ENCODE measurements at regions not wholly inside any gene's neighbourhood (a gene's known extent, or its start where the extent isn't known, plus 50 kb on each side); places are given as distances from the start of the nearest gene placed in this dataset.
"Not testable (repeated sequence)": the region's sequence is repeated elsewhere in the genome, so short reads cannot be mapped to it uniquely, and the experiment has no call there.

- H3K27me3 ChIP-seq (ENCODE audit: low read length), result no peaks in the 10 kb centered on the region
- TF ChIP-seq, protein P1, sequence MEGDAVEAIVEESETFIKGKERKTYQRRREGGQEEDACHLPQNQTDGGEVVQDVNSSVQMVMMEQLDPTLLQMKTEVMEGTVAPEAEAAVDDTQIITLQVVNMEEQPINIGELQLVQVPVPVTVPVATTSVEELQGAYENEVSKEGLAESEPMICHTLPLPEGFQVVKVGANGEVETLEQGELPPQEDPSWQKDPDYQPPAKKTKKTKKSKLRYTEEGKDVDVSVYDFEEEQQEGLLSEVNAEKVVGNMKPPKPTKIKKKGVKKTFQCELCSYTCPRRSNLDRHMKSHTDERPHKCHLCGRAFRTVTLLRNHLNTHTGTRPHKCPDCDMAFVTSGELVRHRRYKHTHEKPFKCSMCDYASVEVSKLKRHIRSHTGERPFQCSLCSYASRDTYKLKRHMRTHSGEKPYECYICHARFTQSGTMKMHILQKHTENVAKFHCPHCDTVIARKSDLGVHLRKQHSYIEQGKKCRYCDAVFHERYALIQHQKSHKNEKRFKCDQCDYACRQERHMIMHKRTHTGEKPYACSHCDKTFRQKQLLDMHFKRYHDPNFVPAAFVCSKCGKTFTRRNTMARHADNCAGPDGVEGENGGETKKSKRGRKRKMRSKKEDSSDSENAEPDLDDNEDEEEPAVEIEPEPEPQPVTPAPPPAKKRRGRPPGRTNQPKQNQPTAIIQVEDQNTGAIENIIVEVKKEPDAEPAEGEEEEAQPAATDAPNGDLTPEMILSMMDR (IDR thresholded peaks at IDR 0.05; ENCODE audit: insufficient read depth, low read length, poor library complexity, severe bottlenecking), result no peak
- TF ChIP-seq EZH2phosphoT487 (conservative IDR thresholded peaks at IDR 0.05; ENCODE audit: low read length), result no peak
Measured at GRCh38 chr9:38128752-38129270, 59.8 kb upstream of the SHB start.

DNA sequence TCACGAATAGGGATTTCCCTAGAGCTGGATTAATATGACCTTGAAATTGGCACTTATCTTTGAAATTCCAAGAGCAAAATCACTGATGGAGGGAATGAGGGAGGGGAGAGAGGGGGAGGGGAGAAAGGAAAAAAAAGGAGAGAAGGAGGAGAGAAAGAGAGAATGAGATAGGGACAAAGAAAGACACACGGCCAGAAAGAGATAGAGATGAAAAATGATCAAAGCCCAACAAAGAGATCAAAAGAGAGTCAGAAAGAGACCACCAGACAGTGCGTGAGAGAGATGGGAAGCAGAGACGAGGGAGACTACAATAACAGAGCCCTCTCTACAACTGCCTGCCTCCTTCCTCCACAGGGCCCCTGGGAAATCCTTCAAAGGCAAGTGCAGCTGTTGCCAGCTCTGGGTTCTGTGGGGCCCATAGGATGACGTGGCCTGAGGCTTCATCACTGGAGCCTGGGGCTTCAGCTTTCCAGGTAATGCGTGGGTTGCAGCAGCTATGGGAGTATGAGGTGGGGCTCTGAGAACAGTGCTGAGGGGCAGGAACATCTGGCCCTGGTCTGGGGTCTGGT lies 58.3 kb upstream of the SHB start:
- Histone ChIP-seq H3K27me3 (ENCODE audit: low read length) (no peaks in the 10 kb centered on the region), H3K9me2 (replicated peaks; ENCODE audit: insufficient read depth, low read length) (no peaks in the 10 kb centered on the region), H3K36me3 (ENCODE audit: low read length) (no peaks in the 10 kb centered on the region), H3K27ac (ENCODE audit: low read depth, low read length) (no peak overlapping the region), H3K4me3 (ENCODE audit: insufficient read depth, low read length, poor library complexity, severe bottlenecking) (no peak overlapping the region), H2AFZ (ENCODE audit: low read depth, low read length, severe bottlenecking) (no peak overlapping the region), H3K79me2 (ENCODE audit: insufficient read depth, low read length) (no peaks in the 10 kb centered on the region), H3K9me3 (ENCODE audit: insufficient read depth, low read length) (no peaks in the 10 kb centered on the region), H4K20me1 (ENCODE audit: low read depth, low read length) (no peaks in the 10 kb centered on the region), H3K9ac (ENCODE audit: low read length) (no peak overlapping the region), H3F3A (ENCODE audit: insufficient read depth) (no peaks in the 10 kb centered on the region), H3K4me2 (ENCODE audit: low read depth, low read length, poor library complexity, severe bottlenecking) (no peak overlapping the region)
- no peak for TF ChIP-seq EZH2phosphoT487 (conservative IDR thresholded peaks at IDR 0.05; ENCODE audit: low read length)

More at GRCh38 chr9:38128752-38129270, 59.8 kb upstream of the SHB start:
- Histone ChIP-seq H3K4me2 (ENCODE audit: low read depth, low read length, poor library complexity, severe bottlenecking) (no peak overlapping the region), H3K79me2 (ENCODE audit: insufficient read depth, low read length) (no peaks in the 10 kb centered on the region), H3K9ac (ENCODE audit: low read length) (no peak overlapping the region), H2AFZ (ENCODE audit: low read depth, low read length, severe bottlenecking) (no peak overlapping the region), H3K9me2 (replicated peaks; ENCODE audit: insufficient read depth, low read length) (no peaks in the 10 kb centered on the region), H3F3A (ENCODE audit: insufficient read depth) (no peaks in the 10 kb centered on the region), H3K4me3 (ENCODE audit: insufficient read depth, low read length, poor library complexity, severe bottlenecking) (no peak overlapping the region), H4K20me1 (ENCODE audit: low read depth, low read length) (no peaks in the 10 kb centered on the region), H3K36me3 (ENCODE audit: low read length) (no peaks in the 10 kb centered on the region), H3K9me3 (ENCODE audit: insufficient read depth, low read length) (no peaks in the 10 kb centered on the region), H3K27ac (ENCODE audit: low read depth, low read length) (no peak overlapping the region)

DNA sequence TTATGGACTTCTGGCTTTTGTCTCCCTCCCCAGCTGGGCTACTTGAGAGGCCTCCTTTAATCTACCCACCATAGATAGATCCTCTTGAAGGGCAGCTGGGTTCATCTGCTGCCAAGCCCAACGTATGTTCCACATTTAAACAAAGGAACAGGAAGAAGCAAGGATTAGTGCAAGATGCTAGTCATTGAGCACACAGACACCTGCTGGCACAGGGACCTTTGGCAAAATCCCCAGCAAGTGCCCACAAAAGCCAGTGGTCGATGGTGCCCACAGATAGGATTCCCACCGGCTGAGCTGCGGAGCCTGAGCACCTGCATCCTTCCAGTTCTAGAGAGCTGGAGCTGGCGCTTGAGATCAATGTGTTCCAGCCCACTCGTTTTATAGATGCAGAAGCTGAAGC lies 57.7 kb upstream of the SHB start:
- H3K4me3 ChIP-seq (ENCODE audit: insufficient read depth, low read length, poor library complexity, severe bottlenecking), result no peak overlapping the region
- TF ChIP-seq, protein P1 (IDR thresholded peaks at IDR 0.05; ENCODE audit: insufficient read depth, low read length, poor library complexity, severe bottlenecking), result no peak
- TF ChIP-seq EZH2phosphoT487 (conservative IDR thresholded peaks at IDR 0.05; ENCODE audit: low read length), result no peak
- H3K79me2 ChIP-seq (ENCODE audit: insufficient read depth, low read length), result no peaks in the 10 kb centered on the region
- no peaks in the 10 kb centered on the region for H3K9me2 ChIP-seq (replicated peaks; ENCODE audit: insufficient read depth, low read length)
- H3K27ac ChIP-seq (ENCODE audit: low read depth, low read length), result no peak overlapping the region
- no peak overlapping the region for H3K9ac ChIP-seq (ENCODE audit: low read length)
- no peaks in the 10 kb centered on the region for H3K9me3 ChIP-seq (ENCODE audit: insufficient read depth, low read length)
- H4K20me1 ChIP-seq (ENCODE audit: low read depth, low read length), result no peaks in the 10 kb centered on the region
- H3K4me2 ChIP-seq (ENCODE audit: low read depth, low read length, poor library complexity, severe bottlenecking), result no peak overlapping the region
- no peak overlapping the region for H2AFZ ChIP-seq (ENCODE audit: low read depth, low read length, severe bottlenecking)
- H3F3A ChIP-seq (ENCODE audit: insufficient read depth), result no peaks in the 10 kb centered on the region
- no peaks in the 10 kb centered on the region for H3K36me3 ChIP-seq (ENCODE audit: low read length)
- H3K27me3 ChIP-seq (ENCODE audit: low read length), result no peaks in the 10 kb centered on the region

- Histone ChIP-seq H3K27me3 (ENCODE audit: low read length) (no peaks in the 10 kb centered on the region), H3K9me2 (replicated peaks; ENCODE audit: insufficient read depth, low read length) (no peaks in the 10 kb centered on the region), H4K20me1 (ENCODE audit: low read depth, low read length) (no peaks in the 10 kb centered on the region), H3K9me3 (ENCODE audit: insufficient read depth, low read length) (no peaks in the 10 kb centered on the region), H2AFZ (ENCODE audit: low read depth, low read length, severe bottlenecking) (no peak overlapping the region), H3K4me2 (ENCODE audit: low read depth, low read length, poor library complexity, severe bottlenecking) (no peak overlapping the region), H3K4me3 (ENCODE audit: insufficient read depth, low read length, poor library complexity, severe bottlenecking) (no peak overlapping the region), H3K9ac (ENCODE audit: low read length) (no peak overlapping the region), H3F3A (ENCODE audit: insufficient read depth) (no peaks in the 10 kb centered on the region), H3K36me3 (ENCODE audit: low read length) (no peaks in the 10 kb centered on the region), H3K27ac (ENCODE audit: low read depth, low read length) (no peak overlapping the region), H3K79me2 (ENCODE audit: insufficient read depth, low read length) (no peaks in the 10 kb centered on the region)
- TF ChIP-seq, protein P1 (IDR thresholded peaks at IDR 0.05; ENCODE audit: insufficient read depth, low read length, poor library complexity, severe bottlenecking), result no peak
Measured at GRCh38 chr9:38125889-38126288, 56.9 kb upstream of the SHB start.

DNA sequence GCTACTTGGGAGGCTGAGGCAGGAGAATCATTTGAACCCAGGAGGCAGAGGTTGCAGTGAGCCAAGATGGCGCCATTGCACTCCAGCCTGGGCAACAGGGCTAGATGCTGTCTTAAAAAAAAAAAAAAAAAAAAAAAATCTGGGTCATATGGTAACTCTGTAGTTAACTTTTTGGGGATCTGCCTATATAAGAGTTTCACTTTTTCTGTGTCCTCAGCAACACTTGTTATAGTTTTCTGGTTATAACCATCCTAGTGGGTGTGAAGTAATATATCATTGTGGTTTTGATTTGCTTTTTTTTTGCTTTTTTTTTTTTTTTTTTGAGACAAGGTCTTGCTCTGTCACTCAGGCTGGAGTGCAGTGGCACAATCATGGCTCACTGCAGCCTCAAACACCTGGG lies 54.3 kb upstream of the SHB start:
- H3K79me2 ChIP-seq (ENCODE audit: insufficient read depth, low read length); H3K9ac ChIP-seq (ENCODE audit: low read length): not testable (repeated sequence)

More for the DNA sequence above, 54.3 kb upstream of the SHB start:
- not testable (repeated sequence) for H4K20me1 ChIP-seq (ENCODE audit: low read depth, low read length); H3K9me3 ChIP-seq (ENCODE audit: insufficient read depth, low read length); H2AFZ ChIP-seq (ENCODE audit: low read depth, low read length, severe bottlenecking); H3K36me3 ChIP-seq (ENCODE audit: low read length); H3K27me3 ChIP-seq (ENCODE audit: low read length); H3K4me2 ChIP-seq (ENCODE audit: low read depth, low read length, poor library complexity, severe bottlenecking); H3F3A ChIP-seq (ENCODE audit: insufficient read depth); H3K9me2 ChIP-seq (replicated peaks; ENCODE audit: insufficient read depth, low read length); H3K4me3 ChIP-seq (ENCODE audit: insufficient read depth, low read length, poor library complexity, severe bottlenecking); H3K27ac ChIP-seq (ENCODE audit: low read depth, low read length)

Measured in SU-DHL-6 (cell line).